Esophagus (tissue), 2 donors: ENCODE measurements at regions not wholly inside any gene's neighbourhood (a gene's known extent, or its start where the extent isn't known, plus 50 kb on each side); places are given as distances from the start of the nearest gene placed in this dataset.

Source experiments
- H3K27ac ChIP-seq, 2 donors: one replicate each; pipeline ENCODE4 v1.5.1; 2013; ENCODE audit warnings: low read depth in 2 of 2, mild to moderate bottlenecking in 2 of 2, inconsistent platforms in 1 of 2, low read length in 1 of 2, moderate library complexity in 1 of 2
- H3K27me3 ChIP-seq, 2 donors: one replicate each; pipeline ENCODE4 v1.6.1; 2013; ENCODE audit warnings: low read length in 2 of 2, control low read depth in 1 of 2, mild to moderate bottlenecking in 1 of 2; ENCODE audit not compliant: insufficient read depth in 2 of 2, control insufficient read depth in 1 of 2
- H3K36me3 ChIP-seq, 2 donors: one replicate each; pipeline ENCODE4 v1.6.1; 2013; ENCODE audit warnings: low read length in 1 of 2; ENCODE audit not compliant: control insufficient read depth in 2 of 2, insufficient read depth in 2 of 2
- H3K4me1 ChIP-seq, 2 donors: one replicate each; pipeline ENCODE4 v1.6.1; 2013; ENCODE audit warnings: low read length in 1 of 2; ENCODE audit not compliant: control insufficient read depth in 2 of 2, insufficient read depth in 2 of 2
- H3K4me3 ChIP-seq, 2 donors: one replicate each; pipeline ENCODE4 v1.5.1; 2013; ENCODE audit warnings: low read length in 2 of 2, mild to moderate bottlenecking in 2 of 2, low read depth in 1 of 2, moderate library complexity in 1 of 2
- H3K9me3 ChIP-seq, 2 donors: one replicate each; pipeline ENCODE4 v1.6.1; 2013; ENCODE audit warnings: mild to moderate bottlenecking in 2 of 2, low read depth in 1 of 2, low read length in 1 of 2, moderate library complexity in 1 of 2; ENCODE audit not compliant: control insufficient read depth in 2 of 2, insufficient read depth in 1 of 2
- WGBS, 2 donors: extraction: QIAGEN DNeasy Blood & Tissue Kit; methylation state at CpG; one replicate each; pipeline ENCODE4 v1.1.7; 2013; 5-methylcytosine and 5-hydroxymethylcytosine counted together
- donor health status: healthy with polysubstance abuse.
- donor health status: Bipolar disorder and iron deficiency.

DNA sequence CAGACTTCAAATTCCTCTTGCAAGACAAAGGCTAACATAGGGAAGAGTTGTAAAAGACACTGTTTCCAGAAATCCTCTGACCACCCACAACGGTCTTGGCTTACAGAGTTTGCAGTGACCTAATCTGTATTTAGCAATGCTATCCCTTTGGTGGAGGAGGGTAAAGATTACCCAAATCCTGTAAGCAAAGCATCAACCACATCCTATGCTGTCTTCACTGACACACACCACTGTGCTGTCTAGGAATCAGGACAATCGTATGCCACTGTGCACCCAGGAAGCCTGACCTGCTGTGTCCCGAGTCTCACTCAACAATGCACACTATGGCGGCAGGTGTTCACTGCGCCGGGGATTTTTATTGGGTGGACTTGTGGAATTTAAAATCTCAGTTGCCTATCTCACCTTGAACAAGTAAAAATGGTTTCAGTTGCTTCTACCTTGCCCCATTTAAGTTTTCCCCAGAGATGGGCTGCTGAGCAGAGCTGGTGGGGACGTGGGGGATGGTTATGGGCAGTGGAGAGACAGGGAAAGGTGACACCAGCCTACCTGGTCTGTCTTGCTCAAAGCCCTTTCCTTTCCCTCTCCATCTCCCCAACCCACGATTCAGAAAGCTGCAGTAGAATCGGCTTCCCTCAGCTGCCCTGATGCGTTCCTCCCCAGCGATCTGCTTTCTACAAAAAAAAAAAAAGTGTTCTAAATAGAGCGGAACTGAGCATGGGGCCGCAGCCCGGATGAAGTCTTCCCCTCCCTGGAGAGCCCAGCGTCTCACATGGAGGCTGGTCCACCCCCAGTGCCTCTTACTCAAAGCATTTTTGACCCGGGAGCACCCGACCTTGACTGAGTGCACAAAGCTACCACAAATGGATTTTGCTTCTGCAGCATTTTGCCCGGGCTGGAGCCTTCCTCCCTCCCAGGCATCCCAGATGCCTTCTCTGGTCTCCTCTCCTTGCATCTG is 271.5 kb downstream of the SOX9 start:
- Histone ChIP-seq H3K4me1 (no peaks in the 10 kb centered on the region), H3K27me3 (no peaks in the 10 kb centered on the region), H3K4me3 (no peak overlapping the region), H3K27ac (no peak overlapping the region), H3K36me3 (no peaks in the 10 kb centered on the region), H3K9me3 (no peaks in the 10 kb centered on the region)
- WGBS, 2 donors, result 78 to 81% methylated on average over 18 of the region's 18 CpGs

DNA sequence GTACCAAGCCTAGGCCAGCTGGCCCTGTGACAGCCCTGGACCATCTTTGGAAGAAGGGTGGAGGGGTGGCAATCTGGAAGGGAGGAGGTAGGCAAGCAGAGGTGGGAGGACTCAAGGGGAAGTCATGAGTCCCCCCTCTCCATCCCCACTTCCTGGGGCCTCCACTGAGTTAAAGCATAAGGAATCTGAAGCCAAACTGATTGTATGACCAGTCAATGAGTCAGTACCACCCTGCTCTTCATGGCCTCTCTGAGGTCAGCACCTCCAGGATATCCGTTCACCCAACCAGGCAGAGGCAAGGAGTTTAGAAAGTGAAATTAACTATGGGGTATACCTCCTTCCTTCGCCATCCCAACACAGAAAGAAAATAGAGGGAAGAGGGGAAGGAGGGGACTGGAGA is 272.7 kb downstream of the SOX9 start:
- WGBS, 2 donors, result 80 to 85% methylated on average over 2 of the region's 2 CpGs
- Histone ChIP-seq H3K36me3 (no peaks in the 10 kb centered on the region), H3K4me1 (no peaks in the 10 kb centered on the region), H3K4me3 (no peak overlapping the region), H3K9me3 (no peaks in the 10 kb centered on the region), H3K27me3 (no peaks in the 10 kb centered on the region), H3K27ac (no peak overlapping the region)

GRCh38 chr17:72394531-72394930 is 273.7 kb downstream of the SOX9 start:
- H3K27ac ChIP-seq, result no peak overlapping the region
- H3K4me3 ChIP-seq, result no peak overlapping the region
- WGBS, 2 donors, result 73 to 78% methylated on average over 6 of the region's 6 CpGs
- no peaks in the 10 kb centered on the region for H3K9me3 ChIP-seq
- H3K4me1 ChIP-seq, result no peaks in the 10 kb centered on the region
- no peaks in the 10 kb centered on the region for H3K36me3 ChIP-seq
- H3K27me3 ChIP-seq, result no peaks in the 10 kb centered on the region

DNA sequence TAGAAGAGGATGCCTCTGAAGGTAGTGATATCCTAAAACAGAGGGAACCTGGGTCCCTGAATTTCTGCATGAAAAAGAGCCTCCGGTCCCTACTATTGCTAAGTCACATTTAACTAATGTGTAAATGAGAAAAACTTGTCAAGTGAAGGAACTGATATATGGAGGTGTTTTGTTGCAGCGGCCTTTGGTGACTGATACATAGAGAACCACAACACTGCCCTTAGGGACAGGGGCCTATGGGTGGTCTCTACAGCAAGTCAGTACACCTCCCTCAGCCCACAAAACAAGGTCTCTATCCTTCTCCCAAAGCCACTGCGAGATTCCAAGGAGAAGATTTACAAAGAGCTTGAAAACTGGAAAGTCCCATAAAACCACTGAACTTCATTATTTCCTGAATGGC is 275.3 kb downstream of the SOX9 start:
- no peaks in the 10 kb centered on the region for H3K36me3 ChIP-seq
- no peaks in the 10 kb centered on the region for H3K9me3 ChIP-seq
- H3K27me3 ChIP-seq, result no peaks in the 10 kb centered on the region
- H3K4me3 ChIP-seq, result no peak overlapping the region
- H3K27ac ChIP-seq, result no peak overlapping the region
- 85% methylated on average over 3 of the region's 3 CpGs for WGBS, 2 donors
- H3K4me1 ChIP-seq, result no peaks in the 10 kb centered on the region

- WGBS, 2 donors, result 90 to 94% methylated on average over 2 of the region's 2 CpGs
- H3K36me3 ChIP-seq, result no peaks in the 10 kb centered on the region
Measured at GRCh38 chr17:72397223-72397667, 276.4 kb downstream of the SOX9 start.

DNA sequence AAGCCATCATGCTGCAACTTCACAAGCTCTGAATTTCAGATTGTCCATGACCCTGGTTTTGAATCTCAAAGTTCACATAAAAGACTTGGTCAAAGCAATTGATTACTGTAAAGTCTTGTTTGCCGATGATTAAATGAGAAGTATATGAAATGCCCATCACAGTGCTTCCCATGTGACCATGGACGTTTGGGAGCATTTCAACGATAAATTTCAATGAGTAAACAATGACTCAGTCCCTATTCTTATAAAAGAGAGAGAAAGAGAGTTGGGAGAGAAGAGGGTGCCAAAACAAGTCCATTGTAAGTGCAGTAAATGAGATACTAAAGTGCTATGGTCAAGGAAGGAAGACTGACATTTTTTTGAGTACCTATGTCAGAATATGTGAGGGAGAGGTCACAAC is 276.9 kb downstream of the SOX9 start:
- no peak overlapping the region for H3K4me3 ChIP-seq
- no peaks in the 10 kb centered on the region for H3K4me1 ChIP-seq
- no peaks in the 10 kb centered on the region for H3K9me3 ChIP-seq
- no peaks in the 10 kb centered on the region for H3K27me3 ChIP-seq
- H3K36me3 ChIP-seq, result no peaks in the 10 kb centered on the region
- no peak overlapping the region for H3K27ac ChIP-seq
- 49 to 52% methylated on average over 3 of the region's 3 CpGs for WGBS, 2 donors

More at GRCh38 chr17:72397223-72397667, 276.4 kb downstream of the SOX9 start:
- no peaks in the 10 kb centered on the region for H3K27me3 ChIP-seq
- no peaks in the 10 kb centered on the region for H3K9me3 ChIP-seq
- H3K4me1 ChIP-seq, result no peaks in the 10 kb centered on the region
- H3K27ac ChIP-seq, result no peak overlapping the region
- no peak overlapping the region for H3K4me3 ChIP-seq

DNA sequence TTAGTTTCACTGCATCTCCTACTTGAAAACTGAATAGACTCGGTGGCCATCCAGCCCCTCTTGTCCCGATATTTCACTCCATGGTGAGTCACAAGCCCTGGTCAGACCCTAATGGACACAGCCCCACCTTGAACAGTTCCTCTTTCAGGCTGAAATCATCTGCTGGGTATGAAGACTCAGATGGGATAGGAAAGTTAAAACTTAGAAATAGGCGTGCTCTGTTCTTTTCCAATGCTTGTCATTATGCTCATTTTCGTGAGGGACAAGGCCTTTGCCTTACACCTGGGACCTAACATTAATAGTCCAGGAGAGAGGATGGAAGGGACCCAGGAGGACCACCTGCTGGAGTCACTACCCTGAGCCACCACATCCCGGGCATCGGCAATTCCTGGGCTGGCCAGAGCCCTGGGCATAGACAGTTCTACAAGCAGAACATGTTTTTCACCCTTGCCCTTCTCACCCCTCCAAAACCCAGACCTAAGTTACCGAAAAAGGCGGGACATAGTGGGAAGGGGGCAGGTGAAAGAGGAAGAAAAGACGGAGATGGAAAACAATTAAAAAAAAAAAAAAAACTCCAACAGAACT is 278.3 kb downstream of the SOX9 start:
- H3K27ac ChIP-seq, result no peak overlapping the region
- 85 to 92% methylated on average over 9 of the region's 9 CpGs for WGBS, 2 donors
- H3K4me1 ChIP-seq, result no peaks in the 10 kb centered on the region
- H3K4me3 ChIP-seq, result no peak overlapping the region
- no peaks in the 10 kb centered on the region for H3K36me3 ChIP-seq
- no peaks in the 10 kb centered on the region for H3K27me3 ChIP-seq
- no peaks in the 10 kb centered on the region for H3K9me3 ChIP-seq

DNA sequence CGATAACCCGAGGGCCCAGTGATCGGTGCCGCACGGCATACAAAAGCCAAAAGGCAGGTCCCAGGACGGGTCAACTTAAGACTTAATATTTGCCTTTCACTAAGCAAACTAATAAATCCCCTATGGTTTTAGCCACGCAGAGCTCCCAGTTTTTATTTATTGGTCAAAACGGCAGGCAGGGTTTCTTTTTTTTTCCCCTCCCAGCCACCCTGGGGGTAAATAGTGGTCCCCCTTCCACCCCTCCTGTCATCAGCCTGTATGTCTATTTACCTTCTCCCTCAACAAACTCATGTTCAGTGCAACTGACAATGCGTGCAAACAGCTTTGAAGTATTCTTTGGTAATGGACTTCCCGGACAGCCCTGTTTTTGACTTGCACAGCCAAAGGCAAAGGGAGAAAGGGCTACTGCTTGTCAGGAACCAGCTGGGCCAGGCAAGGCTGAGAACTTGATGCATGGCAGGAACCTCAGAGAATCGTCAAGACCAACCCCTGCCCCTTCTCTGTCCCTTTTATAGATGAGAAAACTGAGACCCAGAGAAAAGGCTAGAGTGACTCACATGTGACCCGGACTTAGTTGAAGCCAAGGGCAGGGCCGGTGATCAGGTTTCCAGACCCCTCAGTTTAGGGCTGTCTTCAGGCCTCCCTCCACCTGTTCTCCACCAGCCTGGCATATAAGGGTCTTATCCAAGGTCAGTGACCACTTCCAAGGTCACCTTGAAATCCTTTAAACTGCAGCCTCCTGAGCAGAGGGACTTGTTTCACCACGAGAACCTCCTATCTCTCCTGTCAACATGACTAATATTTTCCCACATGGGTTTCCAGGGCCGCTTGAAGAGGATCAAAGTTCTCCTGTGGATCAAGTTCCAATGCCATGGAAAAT is 279.0 kb downstream of the SOX9 start:
- H3K27me3 ChIP-seq, result no peaks in the 10 kb centered on the region
- H3K36me3 ChIP-seq, result no peaks in the 10 kb centered on the region
- no peaks in the 10 kb centered on the region for H3K4me1 ChIP-seq
- no peaks in the 10 kb centered on the region for H3K9me3 ChIP-seq
- no peak overlapping the region for H3K27ac ChIP-seq
- H3K4me3 ChIP-seq, result no peak overlapping the region
- 81 to 89% methylated on average over 15 of the region's 15 CpGs for WGBS, 2 donors

GRCh38 chr17:72400488-72400827 is 279.6 kb downstream of the SOX9 start:
- Histone ChIP-seq H3K27ac (no peak overlapping the region), H3K36me3 (no peaks in the 10 kb centered on the region), H3K4me3 (no peak overlapping the region), H3K27me3 (no peaks in the 10 kb centered on the region), H3K9me3 (no peaks in the 10 kb centered on the region), H3K4me1 (no peaks in the 10 kb centered on the region)
- 66 to 82% methylated on average over 7 of the region's 7 CpGs for WGBS, 2 donors
